ENCODE measurements at regions not wholly inside any gene's neighbourhood (a gene's known extent, or its start where the extent isn't known, plus 50 kb on each side); places are given as distances from the start of the nearest gene placed in this dataset.

- TF ChIP-seq CTCF (IDR thresholded peaks at IDR 0.05; ENCODE audit: insufficient read depth, missing control alignments), result no peak
- no peak for FAIRE-seq
- DNase-seq (ENCODE audit: insufficient read length, low spot score), result no peak
These were observed 160.3 kb upstream of the MVB12B start for GRCh38 chr9:126166291-126166690.

GRCh38 chr9:126166866-126167265 is 159.8 kb upstream of the MVB12B start:
- TF ChIP-seq CTCF (IDR thresholded peaks at IDR 0.05; ENCODE audit: insufficient read depth, missing control alignments), result no peak
- FAIRE-seq (no peak), DNase-seq (ENCODE audit: insufficient read length, low spot score) (no peak)

- no peak for TF ChIP-seq CTCF (IDR thresholded peaks at IDR 0.05; ENCODE audit: insufficient read depth, missing control alignments)
- no peak for FAIRE-seq
These were observed 156.9 kb upstream of the MVB12B start for GRCh38 chr9:126169736-126170135.

GRCh38 chr9:126170286-126170823 is 156.3 kb upstream of the MVB12B start:
- FAIRE-seq, result no peak
- TF ChIP-seq CTCF (IDR thresholded peaks at IDR 0.05; ENCODE audit: insufficient read depth, missing control alignments), result no peak

More at GRCh38 chr9:126169736-126170135, 156.9 kb upstream of the MVB12B start:
- DNase-seq (ENCODE audit: insufficient read length, low spot score), result no peak

GRCh38 chr9:126171641-126172040 is 155.0 kb upstream of the MVB12B start:
- DNase-seq (ENCODE audit: insufficient read length, low spot score), result no peak
- no peak for TF ChIP-seq CTCF (IDR thresholded peaks at IDR 0.05; ENCODE audit: insufficient read depth, missing control alignments)
- no peak for FAIRE-seq

More at GRCh38 chr9:126170286-126170823, 156.3 kb upstream of the MVB12B start:
- DNase-seq (ENCODE audit: insufficient read length, low spot score), result no peak

GRCh38 chr9:126173401-126173800 is 153.2 kb upstream of the MVB12B start:
- no peak for FAIRE-seq
- no peak for DNase-seq (ENCODE audit: insufficient read length, low spot score)
- TF ChIP-seq CTCF (IDR thresholded peaks at IDR 0.05; ENCODE audit: insufficient read depth, missing control alignments), result no peak

- TF ChIP-seq CTCF (IDR thresholded peaks at IDR 0.05; ENCODE audit: insufficient read depth, missing control alignments), result no peak
- no peak for DNase-seq (ENCODE audit: insufficient read length, low spot score)
- no peak for FAIRE-seq
These were observed 152.7 kb upstream of the MVB12B start for GRCh38 chr9:126173929-126174328.

Data from D721Med (cell line).